ENCODE measurements at regions not wholly inside any gene's neighbourhood (a gene's known extent, or its start where the extent isn't known, plus 50 kb on each side); places are given as distances from the start of the nearest gene placed in this dataset.

- ATAC-seq (ENCODE audit: insufficient number of reproducible peaks, low FRiP score, low read depth) (no peak), DNase-seq (ENCODE audit: low spot score) (no peak)
- no peaks in the 10 kb centered on the region for H3K9me3 ChIP-seq
- no peaks in the 10 kb centered on the region for H3K4me1 ChIP-seq (ENCODE audit: control insufficient read depth in 1 of 2, low read depth in 2 of 2)
- no peak overlapping the region for H3K4me3 ChIP-seq
- no peaks in the 10 kb centered on the region for H3K36me3 ChIP-seq
- no peak overlapping the region for H3K27ac ChIP-seq
- H3K27me3 ChIP-seq (replicated peaks; ENCODE audit: insufficient read depth) = no peaks in the 10 kb centered on the region
- TF ChIP-seq CTCF (IDR thresholded peaks at IDR 0.05) = no peak
Observed at GRCh38 chr2:113809076-113809736, 52.8 kb upstream of the SLC35F5 start.

GRCh38 chr2:113807721-113808120 is 51.3 kb upstream of the SLC35F5 start:
- Histone ChIP-seq H3K9me3 (no peaks in the 10 kb centered on the region), H3K4me3 (no peak overlapping the region), H3K27ac (no peak overlapping the region), H3K4me1 (ENCODE audit: control insufficient read depth in 1 of 2, low read depth in 2 of 2) (no peaks in the 10 kb centered on the region), H3K36me3 (no peaks in the 10 kb centered on the region), H3K27me3 (replicated peaks; ENCODE audit: insufficient read depth) (no peaks in the 10 kb centered on the region)
- ATAC-seq (ENCODE audit: insufficient number of reproducible peaks, low FRiP score, low read depth) = no peak
- TF ChIP-seq CTCF (IDR thresholded peaks at IDR 0.05) = no peak
- no peak for DNase-seq (ENCODE audit: low spot score)

GRCh38 chr2:113806217-113806913 is 49.9 kb upstream of the SLC35F5 start:
- no peaks in the 10 kb centered on the region for H3K27me3 ChIP-seq (replicated peaks; ENCODE audit: insufficient read depth)
- no peaks in the 10 kb centered on the region for H3K36me3 ChIP-seq
- no peak for DNase-seq (ENCODE audit: low spot score)
- no peak for ATAC-seq (ENCODE audit: insufficient number of reproducible peaks, low FRiP score, low read depth)
- H3K4me3 ChIP-seq = no peak overlapping the region
- H3K4me1 ChIP-seq (ENCODE audit: control insufficient read depth in 1 of 2, low read depth in 2 of 2) = no peaks in the 10 kb centered on the region
- no peak overlapping the region for H3K27ac ChIP-seq
- no peak for TF ChIP-seq CTCF (IDR thresholded peaks at IDR 0.05)
- H3K9me3 ChIP-seq = no peaks in the 10 kb centered on the region
